ENCODE measurements at regions not wholly inside any gene's neighbourhood (a gene's known extent, or its start where the extent isn't known, plus 50 kb on each side); places are given as distances from the start of the nearest gene placed in this dataset.

- no peak overlapping the region for H2AK5ac ChIP-seq (ENCODE audit: low read depth, low read length)
- no peaks in the 10 kb centered on the region for H3K36me3 ChIP-seq (ENCODE audit: control insufficient read depth in 2 of 4, insufficient read depth in 4 of 4, low read length in 3 of 4)
- WGBS, 2 experiments (ENCODE audit: extremely low coverage in 1 of 2, insufficient coverage in 1 of 2, insufficient read length in 1 of 2, insufficient replicate concordance in 2 of 2, low coverage in 1 of 2, low lambda C conversion rate in 2 of 2, missing lambda C conversion rate in 1 of 2), result 82% methylated on average over 2 of the region's 2 CpGs; no CpG with 5 or more reads in 1 of the 2 experiments
- H4K5ac ChIP-seq (ENCODE audit: insufficient read length, low read depth, low read length), result no peak overlapping the region
- H3K18ac ChIP-seq (ENCODE audit: extremely low read depth, low read length), result no peak overlapping the region
- no peaks in the 10 kb centered on the region for H3K4me1 ChIP-seq (replicated peaks in 1 of 4; ENCODE audit: control insufficient read depth in 3 of 4, insufficient read depth in 4 of 4, low read length in 3 of 4)
- H3K4me2 ChIP-seq (ENCODE audit: insufficient read depth in 1 of 2, low read depth in 2 of 2, low read length in 2 of 2), result no peak overlapping the region
- no peak overlapping the region for H3K27ac ChIP-seq (ENCODE audit: low read depth, low read length)
- H3K79me1 ChIP-seq (ENCODE audit: low read depth, low read length), result no peaks in the 10 kb centered on the region
- H3K9ac ChIP-seq (replicated peaks in 1 of 4; ENCODE audit: extremely low read depth in 1 of 4, low read depth in 3 of 4, low read length in 3 of 4), result no peak overlapping the region
- H2BK20ac ChIP-seq (ENCODE audit: low read length), result no peak overlapping the region
- DNase-seq (ENCODE audit: low read depth in 1 of 2, low spot score in 2 of 2) (no peak), FAIRE-seq (no peak)
- H2BK15ac ChIP-seq (ENCODE audit: low read length), result no peak overlapping the region
- no peak overlapping the region for H4K8ac ChIP-seq (ENCODE audit: extremely low read depth, insufficient read depth, low read length)
- H3K4me3 ChIP-seq (ENCODE audit: extremely low read depth in 1 of 4, insufficient read depth in 2 of 4, low read depth in 3 of 4, low read length in 4 of 4), result no peak overlapping the region
- TF ChIP-seq RBBP5 (IDR thresholded peaks at IDR 0.05; ENCODE audit: borderline replicate concordance, low read depth, low read length), result no peak
- no peak overlapping the region for H4K91ac ChIP-seq (replicated peaks; ENCODE audit: insufficient read length, low read length)
- H3K9me3 ChIP-seq (ENCODE audit: insufficient read depth in 2 of 2, low read depth in 1 of 2, low read length in 1 of 2), result no peaks in the 10 kb centered on the region
- no peak overlapping the region for H2BK120ac ChIP-seq (replicated peaks; ENCODE audit: low read depth, low read length)
- H2BK12ac ChIP-seq (ENCODE audit: low read depth, low read length), result no peak overlapping the region
- no peaks in the 10 kb centered on the region for H3K79me2 ChIP-seq (ENCODE audit: control insufficient read depth in 1 of 2, insufficient read depth in 2 of 2, low read length in 2 of 2)
- H3K56ac ChIP-seq (replicated peaks; ENCODE audit: insufficient read length, low read depth, low read length), result no peak overlapping the region
- H3K23me2 ChIP-seq (ENCODE audit: low read depth, low read length), result no peaks in the 10 kb centered on the region
- no peak overlapping the region for H3K23ac ChIP-seq (ENCODE audit: insufficient read length)
- POLR2A ChIA-PET (ENCODE audit: partially characterized antibody), result no interaction called here
- peak overlapping the region; percentile 18; the same call in 1 of the 2 replicates for H2AFZ ChIP-seq (ENCODE audit: low read length)
- H4K20me1 ChIP-seq (replicated peaks in 1 of 2; ENCODE audit: control insufficient read depth in 1 of 2, insufficient read depth in 2 of 2, low read length in 2 of 2), result no peaks in the 10 kb centered on the region
- H3K4ac ChIP-seq (replicated peaks; ENCODE audit: insufficient read length, low read depth, low read length), result no peak overlapping the region
- H3K14ac ChIP-seq (ENCODE audit: insufficient read length), result no peak overlapping the region
- CTCF ChIA-PET (ENCODE audit: partially characterized antibody), result interaction anchor here (1.2 kb wide), 1 partner anchor 19 kb away, joined by 3 read pairs; no protein-coding TSS in a partner anchor
- no peak overlapping the region for H2BK5ac ChIP-seq (ENCODE audit: low read depth, low read length)
- H3K27me3 ChIP-seq (replicated peaks in 1 of 4; ENCODE audit: control insufficient read depth in 3 of 4, extremely low read depth in 1 of 4, insufficient read depth in 3 of 4, low read length in 3 of 4), result no peaks in the 10 kb centered on the region
Measured at GRCh38 chr5:155485386-155485785, 471.8 kb downstream of the KIF4B start.

Measured in H1 (cell line).